ENCODE measurements at regions not wholly inside any gene's neighbourhood (a gene's known extent, or its start where the extent isn't known, plus 50 kb on each side); places are given as distances from the start of the nearest gene placed in this dataset.

- no peak for TF ChIP-seq POLR2A (IDR thresholded peaks at IDR 0.05)
- no peak for TF ChIP-seq CTCF (IDR thresholded peaks at IDR 0.05)
Observed at GRCh38 chr14:26339381-26339780, 258.5 kb downstream of the NOVA1 start.
